ENCODE measurements at regions not wholly inside any gene's neighbourhood (a gene's known extent, or its start where the extent isn't known, plus 50 kb on each side); places are given as distances from the start of the nearest gene placed in this dataset.

DNA sequence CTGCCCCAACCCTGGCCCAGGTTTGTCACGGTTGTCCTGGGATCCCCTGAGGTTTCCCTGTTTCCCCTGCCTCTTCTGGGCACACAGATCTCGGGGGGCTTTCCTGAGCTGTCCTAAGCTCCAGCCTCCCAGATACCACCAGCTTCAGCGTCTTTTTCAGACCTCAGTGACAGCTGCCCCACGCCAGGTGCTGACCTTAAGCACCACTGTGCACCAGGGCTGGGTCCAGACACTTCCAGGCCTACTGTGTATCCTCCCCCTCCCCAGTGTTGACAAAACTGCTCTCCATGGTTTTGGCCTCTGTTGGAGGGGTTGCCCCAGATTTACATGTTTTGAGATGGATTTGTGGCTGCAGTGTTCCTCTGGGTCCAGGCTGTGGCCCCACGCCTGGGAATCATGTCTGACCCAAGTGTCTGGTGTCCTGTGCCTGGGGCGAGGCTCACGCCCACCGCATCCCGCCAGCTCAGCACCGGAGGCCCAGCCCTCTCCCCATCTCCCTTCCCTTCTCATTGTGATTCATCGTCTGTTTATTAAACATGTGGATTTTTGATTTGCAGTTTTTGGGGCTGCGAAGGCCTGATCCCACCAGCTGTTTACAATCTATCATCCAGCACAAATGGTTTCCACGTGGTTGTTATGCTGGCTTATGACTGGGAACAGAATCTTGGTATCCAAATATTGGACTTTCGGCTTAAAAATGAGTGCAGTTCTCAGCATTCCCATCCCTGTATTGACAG is 82.1 kb downstream of the METRNL start (continued):
- TF ChIP-seq RFX5 (IDR thresholded peaks at IDR 0.05; ENCODE audit: borderline replicate concordance, low read depth, low read length) = no peak
- TF ChIP-seq GTF2F1 (IDR thresholded peaks at IDR 0.05; ENCODE audit: borderline replicate concordance, low read depth, low read length) = no peak
- no peak for TF ChIP-seq RAD21 (IDR thresholded peaks at IDR 0.05 in 1 of 2, conservative IDR thresholded peaks at IDR 0.05 in 1 of 2; ENCODE audit: low read depth in 2 of 2, low read length in 2 of 2)
